Peyer's patch (tissue), 4 donors: ENCODE measurements at regions not wholly inside any gene's neighbourhood (a gene's known extent, or its start where the extent isn't known, plus 50 kb on each side); places are given as distances from the start of the nearest gene placed in this dataset.

Experiments used
- DNase-seq, 3 donors: peaks; one replicate each; pipeline ENCODE4 v3.0.0-alpha.2; 2017 to 2019
- H3K27ac ChIP-seq, 4 donors: fragments of 200-600 bp; sonication (generic); one replicate each; pipeline ENCODE4 v1.5.1; 2016 to 2019
- H3K27me3 ChIP-seq, 2 donors: fragments of 200-600 bp; sonication (generic); one replicate each; pipeline ENCODE4 v1.5.1; 2019
- H3K36me3 ChIP-seq, 3 donors: fragments of 200-600 bp; sonication (generic); one replicate each; pipeline ENCODE4 v1.5.1; 2016 to 2019
- H3K4me1 ChIP-seq, 4 donors: fragments of 200-600 bp; sonication (generic); one replicate each; pipeline ENCODE4 v1.5.1; 2016 to 2019
- H3K4me3 ChIP-seq, 4 donors: fragments of 200-600 bp; sonication (generic); 1 replicate in 3 of 4; 2 replicates in 1 of 4; pipeline ENCODE4 v1.5.1; 2016 to 2019; ENCODE audit warnings: mild to moderate bottlenecking in 1 of 4
- H3K9me3 ChIP-seq, 4 donors: fragments of 200-600 bp; sonication (generic); one replicate each; pipeline ENCODE4 v1.5.1; 2016 to 2019; ENCODE audit warnings: mild to moderate bottlenecking in 1 of 4
- POLR2A ChIP-seq, 2 donors: fragments of 450-650 bp; IDR thresholded peaks; one replicate each; pipeline ENCODE4 v1.5.1; 2017; ENCODE audit warnings: antibody characterized with exemption in 2 of 2, mild to moderate bottlenecking in 2 of 2, moderate library complexity in 2 of 2
- TF ChIP-seq, protein P1 (sequence below), 6 experiments: fragments of 450-650 bp in 4 of 6; fragments of 200-600 bp in 2 of 6; sonication (generic) in 1 of 6; IDR thresholded peaks; one replicate each; pipeline ENCODE4 v1.5.1; 2017 to 2019; ENCODE audit warnings: antibody characterized with exemption in 6 of 6, mild to moderate bottlenecking in 3 of 6, moderate library complexity in 1 of 6

GRCh38 chr11:134573857-134574256, 161.8 kb upstream of the B3GAT1 start:
- Histone ChIP-seq H3K9me3 (no peaks in the 10 kb centered on the region), H3K36me3 (no peaks in the 10 kb centered on the region), H3K4me1 (no peaks in the 10 kb centered on the region), H3K27ac (no peak overlapping the region), H3K27me3 (no peaks in the 10 kb centered on the region), H3K4me3 (no peak overlapping the region)
- DNase-seq, result no peak
- TF ChIP-seq POLR2A (IDR thresholded peaks at IDR 0.05), result no peak
- TF ChIP-seq, protein P1, sequence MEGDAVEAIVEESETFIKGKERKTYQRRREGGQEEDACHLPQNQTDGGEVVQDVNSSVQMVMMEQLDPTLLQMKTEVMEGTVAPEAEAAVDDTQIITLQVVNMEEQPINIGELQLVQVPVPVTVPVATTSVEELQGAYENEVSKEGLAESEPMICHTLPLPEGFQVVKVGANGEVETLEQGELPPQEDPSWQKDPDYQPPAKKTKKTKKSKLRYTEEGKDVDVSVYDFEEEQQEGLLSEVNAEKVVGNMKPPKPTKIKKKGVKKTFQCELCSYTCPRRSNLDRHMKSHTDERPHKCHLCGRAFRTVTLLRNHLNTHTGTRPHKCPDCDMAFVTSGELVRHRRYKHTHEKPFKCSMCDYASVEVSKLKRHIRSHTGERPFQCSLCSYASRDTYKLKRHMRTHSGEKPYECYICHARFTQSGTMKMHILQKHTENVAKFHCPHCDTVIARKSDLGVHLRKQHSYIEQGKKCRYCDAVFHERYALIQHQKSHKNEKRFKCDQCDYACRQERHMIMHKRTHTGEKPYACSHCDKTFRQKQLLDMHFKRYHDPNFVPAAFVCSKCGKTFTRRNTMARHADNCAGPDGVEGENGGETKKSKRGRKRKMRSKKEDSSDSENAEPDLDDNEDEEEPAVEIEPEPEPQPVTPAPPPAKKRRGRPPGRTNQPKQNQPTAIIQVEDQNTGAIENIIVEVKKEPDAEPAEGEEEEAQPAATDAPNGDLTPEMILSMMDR (IDR thresholded peaks at IDR 0.05), result no peak

GRCh38 chr11:134572741-134573675, 161.0 kb upstream of the B3GAT1 start:
- Histone ChIP-seq H3K27me3 (no peaks in the 10 kb centered on the region), H3K4me1 (no peaks in the 10 kb centered on the region), H3K4me3 (no peak overlapping the region), H3K36me3 (no peaks in the 10 kb centered on the region), H3K27ac (no peak overlapping the region), H3K9me3 (no peaks in the 10 kb centered on the region)
- TF ChIP-seq, protein P1 (IDR thresholded peaks at IDR 0.05), result no peak
- TF ChIP-seq POLR2A (IDR thresholded peaks at IDR 0.05), result no peak
- no peak for DNase-seq

DNA sequence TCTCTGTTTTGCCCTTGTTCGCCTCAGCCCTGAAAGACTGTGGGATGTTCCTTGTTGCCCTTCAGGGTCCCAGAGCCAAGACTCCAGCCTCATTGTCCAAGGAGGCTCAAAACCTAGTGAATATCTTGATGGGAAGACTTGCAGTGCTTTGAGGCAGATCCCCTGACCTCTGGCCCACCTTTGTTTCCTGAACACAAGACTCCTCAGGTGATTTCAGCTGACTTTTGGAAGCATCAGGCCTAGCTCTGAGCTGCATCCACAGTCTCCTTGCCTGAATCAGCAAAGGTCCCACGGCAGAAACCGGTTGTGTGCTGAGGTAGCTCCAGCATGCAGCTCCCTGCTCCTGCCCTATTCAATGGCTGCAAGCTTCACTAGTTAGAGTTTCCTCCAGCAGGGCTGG, 159.3 kb upstream of the B3GAT1 start:
- no peaks in the 10 kb centered on the region for H3K36me3 ChIP-seq
- DNase-seq, result no peak
- no peak for TF ChIP-seq POLR2A (IDR thresholded peaks at IDR 0.05)
- TF ChIP-seq, protein P1 (IDR thresholded peaks at IDR 0.05), result no peak

GRCh38 chr11:134569195-134569594, 157.2 kb upstream of the B3GAT1 start:
- H3K36me3 ChIP-seq, result no peaks in the 10 kb centered on the region
- H3K27ac ChIP-seq, result no peak overlapping the region
- no peaks in the 10 kb centered on the region for H3K27me3 ChIP-seq
- H3K4me3 ChIP-seq, result no peak overlapping the region
- H3K9me3 ChIP-seq, result no peaks in the 10 kb centered on the region
- H3K4me1 ChIP-seq, result no peaks in the 10 kb centered on the region
- no peak for DNase-seq
- no peak for TF ChIP-seq POLR2A (IDR thresholded peaks at IDR 0.05)
- TF ChIP-seq, protein P1 (IDR thresholded peaks at IDR 0.05), result no peak

More for the DNA sequence above, 159.3 kb upstream of the B3GAT1 start:
- Histone ChIP-seq H3K4me3 (no peak overlapping the region), H3K27ac (no peak overlapping the region), H3K27me3 (no peaks in the 10 kb centered on the region), H3K9me3 (no peaks in the 10 kb centered on the region), H3K4me1 (no peaks in the 10 kb centered on the region)

GRCh38 chr11:134566311-134566710, 154.3 kb upstream of the B3GAT1 start:
- H3K4me3 ChIP-seq, result no peak overlapping the region
- H3K36me3 ChIP-seq, result no peaks in the 10 kb centered on the region
- TF ChIP-seq, protein P1 (IDR thresholded peaks at IDR 0.05), result no peak
- H3K4me1 ChIP-seq, result no peaks in the 10 kb centered on the region
- H3K27ac ChIP-seq, result no peak overlapping the region
- no peak for DNase-seq
- no peaks in the 10 kb centered on the region for H3K27me3 ChIP-seq
- no peaks in the 10 kb centered on the region for H3K9me3 ChIP-seq
